WTC11 (cell line): ENCODE measurements at regions not wholly inside any gene's neighbourhood (a gene's known extent, or its start where the extent isn't known, plus 50 kb on each side); places are given as distances from the start of the nearest gene placed in this dataset.

Source experiments
- ATAC-seq: fragments of 200-7000 bp; cut with Tn5 transposase; 2 replicates; pipeline ENCODE4 v1.10.0; 2021; ENCODE audit warnings: mild to moderate bottlenecking, moderate library complexity
- CTCF ChIA-PET: fragments of 300-600 bp; sonication (Branson Sonifier 250); formaldehyde crosslinking; loops from one replicate; lab custom pipeline; 2021; ENCODE audit warnings: antibody characterized with exemption; lab: Charles Lee
- POLR2A ChIA-PET: fragments of 350-600 bp; sonication (Branson Sonifier 250); formaldehyde crosslinking; loops from one replicate; lab custom pipeline; 2021; ENCODE audit warnings: antibody characterized with exemption; lab: Charles Lee
- DNase-seq: peaks from one replicate; pipeline ENCODE4 v3.0.0; 2021; ENCODE audit warnings: low spot score
- H3K27ac Mint-ChIP-seq: 2 replicates; pipeline ENCODE4 v1.8.0; 2021; ENCODE audit warnings: mixed read lengths
- H3K27me3 Mint-ChIP-seq: 2 replicates; pipeline ENCODE4 v1.8.0; 2021; ENCODE audit warnings: low read depth, mild to moderate bottlenecking, moderate library complexity, mixed read lengths
- H3K36me3 Mint-ChIP-seq: 2 replicates; pipeline ENCODE4 v1.8.0; 2021; ENCODE audit warnings: mixed read lengths
- H3K4me1 Mint-ChIP-seq: 2 replicates; pipeline ENCODE4 v1.8.0; 2022; ENCODE audit warnings: mixed read lengths
- H3K4me3 Mint-ChIP-seq: 2 replicates; pipeline ENCODE4 v1.8.0; 2021; ENCODE audit warnings: mild to moderate bottlenecking, moderate library complexity, mixed read lengths
- H3K9me3 Mint-ChIP-seq: 2 replicates; pipeline ENCODE4 v1.8.0; 2021; ENCODE audit warnings: mixed read lengths
- ATF1 ChIP-seq: sonication (generic); formaldehyde crosslinking; IDR thresholded peaks from 2 replicates; pipeline ENCODE4 v1.8.1; 2023; ENCODE audit warnings: mild to moderate bottlenecking, moderate library complexity, missing genetic modification reagents
- CREB1 ChIP-seq: sonication (generic); formaldehyde crosslinking; IDR thresholded peaks from 2 replicates; pipeline ENCODE4 v1.8.0; 2023; ENCODE audit warnings: mild to moderate bottlenecking, missing genetic modification reagents
- FOXK1 ChIP-seq: sonication (generic); formaldehyde crosslinking; IDR thresholded peaks from 2 replicates; pipeline ENCODE4 v1.8.0; 2022; ENCODE audit warnings: mild to moderate bottlenecking, moderate library complexity, missing genetic modification reagents
- IRF2 ChIP-seq: sonication (generic); formaldehyde crosslinking; IDR thresholded peaks from 2 replicates; pipeline ENCODE4 v1.8.0; 2022; ENCODE audit warnings: low read depth, missing genetic modification reagents, borderline replicate concordance
- JAZF1 ChIP-seq: fragments of 250-450 bp; sonication (Bioruptor Pico); IDR thresholded peaks from 2 replicates; pipeline ENCODE4 v1.9.0; 2021; ENCODE audit warnings: moderate library complexity, mild to moderate bottlenecking, inconsistent platforms
- KAT7 ChIP-seq: sonication (generic); formaldehyde crosslinking; IDR thresholded peaks from 2 replicates; pipeline ENCODE4 v1.8.1; 2023; ENCODE audit warnings: missing genetic modification reagents, mild to moderate bottlenecking, borderline replicate concordance
- NFE2L1 ChIP-seq: sonication (generic); formaldehyde crosslinking; IDR thresholded peaks from 2 replicates; pipeline ENCODE4 v1.8.1; 2023; ENCODE audit warnings: missing genetic modification reagents
- NR3C1 ChIP-seq: sonication (generic); formaldehyde crosslinking; conservative IDR thresholded peaks from 2 replicates; pipeline ENCODE4 v1.8.1; 2023; ENCODE audit warnings: low read depth, mild to moderate bottlenecking, missing genetic modification reagents
- SMAD4 ChIP-seq: sonication (generic); formaldehyde crosslinking; IDR thresholded peaks from 2 replicates; pipeline ENCODE4 v1.8.0; 2022; ENCODE audit warnings: mild to moderate bottlenecking, missing genetic modification reagents
- SOX15 ChIP-seq: fragments of 250-450 bp; sonication (Bioruptor Pico); IDR thresholded peaks from 2 replicates; pipeline ENCODE4 v1.9.0; 2021; ENCODE audit warnings: mild to moderate bottlenecking
- TEAD4 ChIP-seq: sonication (generic); formaldehyde crosslinking; IDR thresholded peaks from 2 replicates; pipeline ENCODE4 v1.8.0; 2022; ENCODE audit warnings: mild to moderate bottlenecking, missing genetic modification reagents
- ZBTB21 ChIP-seq: sonication (generic); formaldehyde crosslinking; IDR thresholded peaks from 2 replicates; pipeline ENCODE4 v1.8.1; 2023; ENCODE audit warnings: mild to moderate bottlenecking, missing genetic modification reagents, borderline replicate concordance
- ZNF219 ChIP-seq: sonication (generic); formaldehyde crosslinking; IDR thresholded peaks from 2 replicates; pipeline ENCODE4 v1.8.0; 2023; ENCODE audit warnings: missing genetic modification reagents, mild to moderate bottlenecking, borderline replicate concordance
- TF ChIP-seq, protein P1 (sequence below): sonication (generic); formaldehyde crosslinking; IDR thresholded peaks from 2 replicates; pipeline ENCODE4 v1.8.1; 2022; ENCODE audit warnings: low read depth, missing genetic modification reagents, borderline replicate concordance
- TF ChIP-seq, protein P2 (sequence below): sonication (generic); formaldehyde crosslinking; IDR thresholded peaks from 2 replicates; pipeline ENCODE4 v1.8.1; 2023; ENCODE audit warnings: mild to moderate bottlenecking, missing genetic modification reagents, borderline replicate concordance
- TF ChIP-seq, protein P3 (sequence below): sonication (generic); formaldehyde crosslinking; IDR thresholded peaks from 2 replicates; pipeline ENCODE4 v1.8.0; 2023; ENCODE audit warnings: missing genetic modification reagents
- TF ChIP-seq, protein P4 (sequence below): fragments of 250-450 bp; sonication (Bioruptor Pico); IDR thresholded peaks from 2 replicates; pipeline ENCODE4 v1.9.0; 2021; ENCODE audit warnings: mild to moderate bottlenecking
- TF ChIP-seq, protein P5 (sequence below): fragments of 250-450 bp; sonication (Bioruptor Pico); IDR thresholded peaks from 2 replicates; pipeline ENCODE4 v1.8.0; 2021; ENCODE audit warnings: mild to moderate bottlenecking

DNA sequence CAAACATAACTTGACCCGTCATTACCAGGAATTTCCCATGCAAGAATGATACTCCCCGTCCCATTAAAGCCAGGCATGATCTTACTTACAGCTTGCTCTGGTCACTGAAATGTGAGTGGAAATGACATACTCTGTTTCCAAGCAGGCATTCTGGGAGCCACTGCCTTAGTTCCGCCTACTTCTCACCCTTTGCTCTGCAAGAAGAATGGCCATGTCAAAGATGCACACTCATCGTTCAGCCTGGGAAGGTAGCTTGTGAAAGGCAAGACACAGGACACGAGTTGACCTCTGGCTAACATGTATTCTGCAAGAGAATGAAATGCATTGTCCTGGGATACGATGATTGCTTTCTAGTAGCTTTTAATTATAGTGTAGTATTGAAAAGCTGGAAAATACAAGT is 1144.4 kb downstream of the NLGN4X start:
- CTCF ChIA-PET: no interaction called here
- no peaks in the 10 kb centered on the region for H3K27me3 Mint-ChIP-seq
- POLR2A ChIA-PET: no interaction called here
- H3K4me3 Mint-ChIP-seq: no peak overlapping the region
- peaks cover 14% of the 10 kb centered on the region for H3K36me3 Mint-ChIP-seq
- TF ChIP-seq NR3C1 (no peak), CREB1 (CRISPR knock-in tag) (no peak)
- TF ChIP-seq, protein P1, sequence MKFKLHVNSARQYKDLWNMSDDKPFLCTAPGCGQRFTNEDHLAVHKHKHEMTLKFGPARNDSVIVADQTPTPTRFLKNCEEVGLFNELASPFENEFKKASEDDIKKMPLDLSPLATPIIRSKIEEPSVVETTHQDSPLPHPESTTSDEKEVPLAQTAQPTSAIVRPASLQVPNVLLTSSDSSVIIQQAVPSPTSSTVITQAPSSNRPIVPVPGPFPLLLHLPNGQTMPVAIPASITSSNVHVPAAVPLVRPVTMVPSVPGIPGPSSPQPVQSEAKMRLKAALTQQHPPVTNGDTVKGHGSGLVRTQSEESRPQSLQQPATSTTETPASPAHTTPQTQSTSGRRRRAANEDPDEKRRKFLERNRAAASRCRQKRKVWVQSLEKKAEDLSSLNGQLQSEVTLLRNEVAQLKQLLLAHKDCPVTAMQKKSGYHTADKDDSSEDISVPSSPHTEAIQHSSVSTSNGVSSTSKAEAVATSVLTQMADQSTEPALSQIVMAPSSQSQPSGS (CRISPR knock-in tag): no peak
- no peak for DNase-seq
- no peak for ATAC-seq
- no peaks in the 10 kb centered on the region for H3K4me1 Mint-ChIP-seq
- peaks cover 18% of the 10 kb centered on the region for H3K9me3 Mint-ChIP-seq
- no peak overlapping the region for H3K27ac Mint-ChIP-seq

DNA sequence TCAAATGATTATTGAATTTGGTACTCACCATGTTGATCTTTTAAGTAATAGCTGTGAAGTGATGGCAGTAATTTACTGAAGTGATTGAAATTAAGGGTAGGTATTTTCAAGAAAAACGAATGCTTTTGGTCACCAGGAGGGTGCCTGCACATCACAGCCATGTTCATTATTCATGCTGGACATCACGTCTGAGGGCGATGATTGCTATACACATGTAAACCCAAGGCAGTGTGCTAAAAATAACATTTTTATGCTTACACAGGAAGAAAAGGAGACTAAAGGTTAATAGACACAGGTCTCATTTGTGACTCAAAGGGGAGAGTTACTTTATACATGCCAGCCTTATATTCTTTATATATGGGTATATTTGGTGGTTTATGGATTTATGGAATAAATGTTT is 1146.0 kb downstream of the NLGN4X start:
- ATAC-seq (no peak), DNase-seq (no peak)
- Mint-ChIP-seq H3K4me1 (no peaks in the 10 kb centered on the region), H3K27me3 (no peaks in the 10 kb centered on the region), H3K27ac (no peak overlapping the region), H3K36me3 (peaks cover 14% of the 10 kb centered on the region), H3K4me3 (no peak overlapping the region), H3K9me3 (peaks cover 30% of the 10 kb centered on the region)
- CTCF ChIA-PET: no interaction called here
- TF ChIP-seq, protein P2, sequence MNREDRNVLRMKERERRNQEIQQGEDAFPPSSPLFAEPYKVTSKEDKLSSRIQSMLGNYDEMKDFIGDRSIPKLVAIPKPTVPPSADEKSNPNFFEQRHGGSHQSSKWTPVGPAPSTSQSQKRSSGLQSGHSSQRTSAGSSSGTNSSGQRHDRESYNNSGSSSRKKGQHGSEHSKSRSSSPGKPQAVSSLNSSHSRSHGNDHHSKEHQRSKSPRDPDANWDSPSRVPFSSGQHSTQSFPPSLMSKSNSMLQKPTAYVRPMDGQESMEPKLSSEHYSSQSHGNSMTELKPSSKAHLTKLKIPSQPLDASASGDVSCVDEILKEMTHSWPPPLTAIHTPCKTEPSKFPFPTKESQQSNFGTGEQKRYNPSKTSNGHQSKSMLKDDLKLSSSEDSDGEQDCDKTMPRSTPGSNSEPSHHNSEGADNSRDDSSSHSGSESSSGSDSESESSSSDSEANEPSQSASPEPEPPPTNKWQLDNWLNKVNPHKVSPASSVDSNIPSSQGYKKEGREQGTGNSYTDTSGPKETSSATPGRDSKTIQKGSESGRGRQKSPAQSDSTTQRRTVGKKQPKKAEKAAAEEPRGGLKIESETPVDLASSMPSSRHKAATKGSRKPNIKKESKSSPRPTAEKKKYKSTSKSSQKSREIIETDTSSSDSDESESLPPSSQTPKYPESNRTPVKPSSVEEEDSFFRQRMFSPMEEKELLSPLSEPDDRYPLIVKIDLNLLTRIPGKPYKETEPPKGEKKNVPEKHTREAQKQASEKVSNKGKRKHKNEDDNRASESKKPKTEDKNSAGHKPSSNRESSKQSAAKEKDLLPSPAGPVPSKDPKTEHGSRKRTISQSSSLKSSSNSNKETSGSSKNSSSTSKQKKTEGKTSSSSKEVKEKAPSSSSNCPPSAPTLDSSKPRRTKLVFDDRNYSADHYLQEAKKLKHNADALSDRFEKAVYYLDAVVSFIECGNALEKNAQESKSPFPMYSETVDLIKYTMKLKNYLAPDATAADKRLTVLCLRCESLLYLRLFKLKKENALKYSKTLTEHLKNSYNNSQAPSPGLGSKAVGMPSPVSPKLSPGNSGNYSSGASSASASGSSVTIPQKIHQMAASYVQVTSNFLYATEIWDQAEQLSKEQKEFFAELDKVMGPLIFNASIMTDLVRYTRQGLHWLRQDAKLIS: no peak
- TF ChIP-seq ZNF219 (CRISPR knock-in tag): no peak
- TF ChIP-seq, protein P3, sequence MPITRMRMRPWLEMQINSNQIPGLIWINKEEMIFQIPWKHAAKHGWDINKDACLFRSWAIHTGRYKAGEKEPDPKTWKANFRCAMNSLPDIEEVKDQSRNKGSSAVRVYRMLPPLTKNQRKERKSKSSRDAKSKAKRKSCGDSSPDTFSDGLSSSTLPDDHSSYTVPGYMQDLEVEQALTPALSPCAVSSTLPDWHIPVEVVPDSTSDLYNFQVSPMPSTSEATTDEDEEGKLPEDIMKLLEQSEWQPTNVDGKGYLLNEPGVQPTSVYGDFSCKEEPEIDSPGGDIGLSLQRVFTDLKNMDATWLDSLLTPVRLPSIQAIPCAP (CRISPR knock-in tag): no peak
- no peak for TF ChIP-seq SMAD4 (CRISPR knock-in tag)
- no peak for TF ChIP-seq ATF1
- POLR2A ChIA-PET: no interaction called here

DNA sequence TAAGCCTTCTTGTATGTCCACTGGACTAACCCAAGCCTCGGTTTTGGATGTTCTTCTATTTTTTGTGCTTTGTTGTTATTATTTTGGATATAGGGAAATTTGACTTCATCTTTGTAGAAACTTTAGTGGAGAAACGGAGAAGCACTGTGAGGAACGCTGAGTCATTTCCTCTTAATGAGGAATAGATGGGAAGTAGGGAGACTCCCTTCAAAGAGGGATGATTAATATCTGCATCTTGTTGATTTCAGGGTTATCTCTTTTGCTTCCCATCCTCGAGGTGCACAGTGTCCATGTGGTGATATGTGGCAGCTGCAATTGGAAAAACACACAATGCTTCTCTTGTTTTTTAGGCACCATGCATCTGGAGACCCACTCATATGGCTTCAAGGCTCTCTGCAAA is 1147.9 kb downstream of the NLGN4X start:
- H3K4me1 Mint-ChIP-seq: no peaks in the 10 kb centered on the region
- no peak overlapping the region for H3K4me3 Mint-ChIP-seq
- POLR2A ChIA-PET: no interaction called here
- H3K27me3 Mint-ChIP-seq: no peaks in the 10 kb centered on the region
- TF ChIP-seq JAZF1 (CRISPR knock-in tag) (no peak), FOXK1 (no peak), TEAD4 (CRISPR knock-in tag) (no peak), KAT7 (CRISPR knock-in tag) (no peak), NFE2L1 (CRISPR knock-in tag) (no peak), ZBTB21 (no peak), IRF2 (no peak), SOX15 (CRISPR knock-in tag) (no peak)
- TF ChIP-seq, protein P4, sequence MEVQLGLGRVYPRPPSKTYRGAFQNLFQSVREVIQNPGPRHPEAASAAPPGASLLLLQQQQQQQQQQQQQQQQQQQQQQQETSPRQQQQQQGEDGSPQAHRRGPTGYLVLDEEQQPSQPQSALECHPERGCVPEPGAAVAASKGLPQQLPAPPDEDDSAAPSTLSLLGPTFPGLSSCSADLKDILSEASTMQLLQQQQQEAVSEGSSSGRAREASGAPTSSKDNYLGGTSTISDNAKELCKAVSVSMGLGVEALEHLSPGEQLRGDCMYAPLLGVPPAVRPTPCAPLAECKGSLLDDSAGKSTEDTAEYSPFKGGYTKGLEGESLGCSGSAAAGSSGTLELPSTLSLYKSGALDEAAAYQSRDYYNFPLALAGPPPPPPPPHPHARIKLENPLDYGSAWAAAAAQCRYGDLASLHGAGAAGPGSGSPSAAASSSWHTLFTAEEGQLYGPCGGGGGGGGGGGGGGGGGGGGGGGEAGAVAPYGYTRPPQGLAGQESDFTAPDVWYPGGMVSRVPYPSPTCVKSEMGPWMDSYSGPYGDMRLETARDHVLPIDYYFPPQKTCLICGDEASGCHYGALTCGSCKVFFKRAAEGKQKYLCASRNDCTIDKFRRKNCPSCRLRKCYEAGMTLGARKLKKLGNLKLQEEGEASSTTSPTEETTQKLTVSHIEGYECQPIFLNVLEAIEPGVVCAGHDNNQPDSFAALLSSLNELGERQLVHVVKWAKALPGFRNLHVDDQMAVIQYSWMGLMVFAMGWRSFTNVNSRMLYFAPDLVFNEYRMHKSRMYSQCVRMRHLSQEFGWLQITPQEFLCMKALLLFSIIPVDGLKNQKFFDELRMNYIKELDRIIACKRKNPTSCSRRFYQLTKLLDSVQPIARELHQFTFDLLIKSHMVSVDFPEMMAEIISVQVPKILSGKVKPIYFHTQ (CRISPR knock-in tag): no peak
- TF ChIP-seq, protein P5, sequence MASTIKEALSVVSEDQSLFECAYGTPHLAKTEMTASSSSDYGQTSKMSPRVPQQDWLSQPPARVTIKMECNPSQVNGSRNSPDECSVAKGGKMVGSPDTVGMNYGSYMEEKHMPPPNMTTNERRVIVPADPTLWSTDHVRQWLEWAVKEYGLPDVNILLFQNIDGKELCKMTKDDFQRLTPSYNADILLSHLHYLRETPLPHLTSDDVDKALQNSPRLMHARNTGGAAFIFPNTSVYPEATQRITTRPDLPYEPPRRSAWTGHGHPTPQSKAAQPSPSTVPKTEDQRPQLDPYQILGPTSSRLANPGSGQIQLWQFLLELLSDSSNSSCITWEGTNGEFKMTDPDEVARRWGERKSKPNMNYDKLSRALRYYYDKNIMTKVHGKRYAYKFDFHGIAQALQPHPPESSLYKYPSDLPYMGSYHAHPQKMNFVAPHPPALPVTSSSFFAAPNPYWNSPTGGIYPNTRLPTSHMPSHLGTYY: no peak
- H3K9me3 Mint-ChIP-seq: peaks cover 36% of the 10 kb centered on the region
- DNase-seq (no peak), ATAC-seq (no peak)
- H3K36me3 Mint-ChIP-seq: peaks cover 14% of the 10 kb centered on the region
- CTCF ChIA-PET: no interaction called here
- H3K27ac Mint-ChIP-seq: no peak overlapping the region
